ENCODE measurements at regions not wholly inside any gene's neighbourhood (a gene's known extent, or its start where the extent isn't known, plus 50 kb on each side); places are given as distances from the start of the nearest gene placed in this dataset.
"Not testable (repeated sequence)": the region's sequence is repeated elsewhere in the genome, so short reads cannot be mapped to it uniquely, and the experiment has no call there.

- DNase-seq, result no peak
Observed at GRCh38 chr7:20521243-20521642, 94.2 kb upstream of the ABCB5 start.

- DNase-seq, result no peak
Observed at GRCh38 chr7:20529260-20529659, 86.2 kb upstream of the ABCB5 start.

- DNase-seq, result no peak
Observed at GRCh38 chr7:20532890-20533289, 82.6 kb upstream of the ABCB5 start.

- DNase-seq, result no peak
Observed at GRCh38 chr7:20534543-20534942, 80.9 kb upstream of the ABCB5 start.

GRCh38 chr7:20535541-20535940, 79.9 kb upstream of the ABCB5 start:
- no peak for DNase-seq

- DNase-seq, result no peak
Observed at GRCh38 chr7:20539201-20539600, 76.3 kb upstream of the ABCB5 start.

- no peak for DNase-seq
Observed at GRCh38 chr7:20541608-20542349, 73.7 kb upstream of the ABCB5 start.

GRCh38 chr7:20542594-20542993, 72.9 kb upstream of the ABCB5 start:
- no peak for DNase-seq

GRCh38 chr7:20543500-20543899, 72.0 kb upstream of the ABCB5 start:
- DNase-seq, result no peak

- no peak for DNase-seq
Observed at GRCh38 chr7:20545016-20545415, 70.5 kb upstream of the ABCB5 start.

GRCh38 chr7:20546958-20547357, 68.5 kb upstream of the ABCB5 start:
- DNase-seq, result not testable (repeated sequence)

- DNase-seq, result no peak
Observed at GRCh38 chr7:20554072-20554471, 61.4 kb upstream of the ABCB5 start.

- DNase-seq, result no peak
Observed at GRCh38 chr7:20556091-20556490, 59.4 kb upstream of the ABCB5 start.

GRCh38 chr7:20557116-20557515, 58.4 kb upstream of the ABCB5 start:
- DNase-seq, result no peak

- no peak for DNase-seq
Observed at GRCh38 chr7:20558963-20559716, 56.3 kb upstream of the ABCB5 start.

- no peak for DNase-seq
Observed at GRCh38 chr7:20559883-20560282, 55.6 kb upstream of the ABCB5 start.

GRCh38 chr7:20560325-20561180, 54.9 kb upstream of the ABCB5 start:
- no peak for DNase-seq

GRCh38 chr7:20561466-20561865, 54.0 kb upstream of the ABCB5 start:
- no peak for DNase-seq

- no peak for DNase-seq
Observed at GRCh38 chr7:20561908-20562307, 53.6 kb upstream of the ABCB5 start.

GRCh38 chr7:20562461-20562860, 53.0 kb upstream of the ABCB5 start:
- no peak for DNase-seq
